IPS-15b (cell line): ENCODE measurements at regions not wholly inside any gene's neighbourhood (a gene's known extent, or its start where the extent isn't known, plus 50 kb on each side); places are given as distances from the start of the nearest gene placed in this dataset.

Source experiments
- H3K27me3 ChIP-seq: one replicate; pipeline ENCODE4 v1.6.1; 2013; ENCODE audit warnings: low read length; ENCODE audit not compliant: control insufficient read depth, insufficient read depth
- H3K36me3 ChIP-seq: one replicate; pipeline ENCODE4 v1.6.1; 2013; ENCODE audit warnings: low read length; ENCODE audit not compliant: control insufficient read depth, insufficient read depth
- H3K4me1 ChIP-seq: one replicate; pipeline ENCODE4 v1.6.1; 2013; ENCODE audit warnings: mild to moderate bottlenecking, low read length; ENCODE audit not compliant: control insufficient read depth, insufficient read depth
- H3K4me3 ChIP-seq: one replicate; pipeline ENCODE4 v1.5.1; 2013; ENCODE audit warnings: low read depth, low read length
- H3K9ac ChIP-seq: one replicate; pipeline ENCODE4 v1.6.1; 2013; ENCODE audit warnings: low read depth, mild to moderate bottlenecking, low read length
- H3K9me3 ChIP-seq: one replicate; pipeline ENCODE4 v1.6.1; 2013; ENCODE audit warnings: mild to moderate bottlenecking, low read length; ENCODE audit not compliant: control insufficient read depth, insufficient read depth

GRCh38 chr14:25546826-25547225 is 496.9 kb upstream of the STXBP6 start:
- Histone ChIP-seq H3K27me3 (no peaks in the 10 kb centered on the region), H3K9ac (no peak overlapping the region), H3K9me3 (no peaks in the 10 kb centered on the region)

GRCh38 chr14:25537846-25538455 is 488.0 kb upstream of the STXBP6 start:
- H3K36me3 ChIP-seq = no peaks in the 10 kb centered on the region
- H3K9ac ChIP-seq = no peak overlapping the region
- H3K4me1 ChIP-seq = no peaks in the 10 kb centered on the region
- no peaks in the 10 kb centered on the region for H3K9me3 ChIP-seq
- no peaks in the 10 kb centered on the region for H3K27me3 ChIP-seq
- no peak overlapping the region for H3K4me3 ChIP-seq

More at GRCh38 chr14:25546826-25547225, 496.9 kb upstream of the STXBP6 start:
- H3K36me3 ChIP-seq = no peaks in the 10 kb centered on the region
- H3K4me1 ChIP-seq = peaks cover 2% of the 10 kb centered on the region
- H3K4me3 ChIP-seq = no peak overlapping the region

- Histone ChIP-seq H3K9ac (no peak overlapping the region), H3K4me3 (no peak overlapping the region), H3K27me3 (no peaks in the 10 kb centered on the region), H3K4me1 (no peaks in the 10 kb centered on the region), H3K9me3 (no peaks in the 10 kb centered on the region), H3K36me3 (no peaks in the 10 kb centered on the region)
Observed at GRCh38 chr14:25526290-25526689, 476.3 kb upstream of the STXBP6 start.

GRCh38 chr14:25522926-25523325 is 473.0 kb upstream of the STXBP6 start:
- Histone ChIP-seq H3K4me1 (no peaks in the 10 kb centered on the region), H3K9me3 (no peaks in the 10 kb centered on the region), H3K9ac (no peak overlapping the region), H3K4me3 (no peak overlapping the region), H3K36me3 (no peaks in the 10 kb centered on the region), H3K27me3 (no peaks in the 10 kb centered on the region)

GRCh38 chr14:25522116-25522515 is 472.2 kb upstream of the STXBP6 start:
- Histone ChIP-seq H3K9me3 (no peaks in the 10 kb centered on the region), H3K36me3 (no peaks in the 10 kb centered on the region), H3K9ac (no peak overlapping the region), H3K4me3 (no peak overlapping the region), H3K4me1 (no peaks in the 10 kb centered on the region), H3K27me3 (no peaks in the 10 kb centered on the region)

GRCh38 chr14:25521616-25522015 is 471.7 kb upstream of the STXBP6 start:
- Histone ChIP-seq H3K9ac (no peak overlapping the region), H3K4me3 (no peak overlapping the region), H3K4me1 (no peaks in the 10 kb centered on the region), H3K36me3 (no peaks in the 10 kb centered on the region), H3K27me3 (no peaks in the 10 kb centered on the region), H3K9me3 (no peaks in the 10 kb centered on the region)

GRCh38 chr14:25520821-25521220 is 470.9 kb upstream of the STXBP6 start:
- Histone ChIP-seq H3K9ac (no peak overlapping the region), H3K27me3 (no peaks in the 10 kb centered on the region), H3K36me3 (no peaks in the 10 kb centered on the region), H3K4me3 (no peak overlapping the region), H3K4me1 (no peaks in the 10 kb centered on the region), H3K9me3 (no peaks in the 10 kb centered on the region)

- Histone ChIP-seq H3K4me3 (no peak overlapping the region), H3K4me1 (no peaks in the 10 kb centered on the region), H3K9me3 (no peaks in the 10 kb centered on the region), H3K9ac (no peak overlapping the region), H3K36me3 (no peaks in the 10 kb centered on the region), H3K27me3 (no peaks in the 10 kb centered on the region)
Observed at GRCh38 chr14:25518364-25518763, 468.4 kb upstream of the STXBP6 start.

GRCh38 chr14:25516838-25517237 is 466.9 kb upstream of the STXBP6 start:
- Histone ChIP-seq H3K9ac (no peak overlapping the region), H3K27me3 (no peaks in the 10 kb centered on the region), H3K36me3 (no peaks in the 10 kb centered on the region), H3K9me3 (no peaks in the 10 kb centered on the region), H3K4me3 (no peak overlapping the region), H3K4me1 (no peaks in the 10 kb centered on the region)

- H3K9ac ChIP-seq = no peak overlapping the region
- H3K36me3 ChIP-seq = no peaks in the 10 kb centered on the region
- no peaks in the 10 kb centered on the region for H3K4me1 ChIP-seq
- no peaks in the 10 kb centered on the region for H3K9me3 ChIP-seq
- H3K27me3 ChIP-seq = no peaks in the 10 kb centered on the region
- no peak overlapping the region for H3K4me3 ChIP-seq
Observed at GRCh38 chr14:25508845-25509244, 458.9 kb upstream of the STXBP6 start.

GRCh38 chr14:25501749-25502148 is 451.8 kb upstream of the STXBP6 start:
- no peaks in the 10 kb centered on the region for H3K9me3 ChIP-seq
- no peaks in the 10 kb centered on the region for H3K36me3 ChIP-seq
- H3K27me3 ChIP-seq = no peaks in the 10 kb centered on the region
- H3K9ac ChIP-seq = no peak overlapping the region
- no peaks in the 10 kb centered on the region for H3K4me1 ChIP-seq
- H3K4me3 ChIP-seq = no peak overlapping the region

- H3K9me3 ChIP-seq = no peaks in the 10 kb centered on the region
- no peak overlapping the region for H3K4me3 ChIP-seq
- H3K4me1 ChIP-seq = no peaks in the 10 kb centered on the region
- no peaks in the 10 kb centered on the region for H3K36me3 ChIP-seq
- no peaks in the 10 kb centered on the region for H3K27me3 ChIP-seq
- H3K9ac ChIP-seq = no peak overlapping the region
Observed at GRCh38 chr14:25488961-25489360, 439.0 kb upstream of the STXBP6 start.
